ENCODE measurements at regions not wholly inside any gene's neighbourhood (a gene's known extent, or its start where the extent isn't known, plus 50 kb on each side); places are given as distances from the start of the nearest gene placed in this dataset.

- no peak for DNase-seq
Observed at GRCh38 chr4:84100071-84100470, 399.0 kb downstream of the NKX6-1 start.

GRCh38 chr4:84099599-84099998 lies 399.5 kb downstream of the NKX6-1 start:
- no peak for DNase-seq

GRCh38 chr4:84091266-84091665 lies 407.8 kb downstream of the NKX6-1 start:
- no peak for DNase-seq

GRCh38 chr4:84089652-84090437 lies 409.2 kb downstream of the NKX6-1 start:
- no peak for DNase-seq

- no peak for DNase-seq
Observed at GRCh38 chr4:84085986-84086385, 413.1 kb downstream of the NKX6-1 start.

GRCh38 chr4:84070289-84070688 lies 428.8 kb downstream of the NKX6-1 start:
- no peak for DNase-seq

GRCh38 chr4:84063619-84064018 lies 435.5 kb downstream of the NKX6-1 start:
- no peak for DNase-seq

GRCh38 chr4:84058201-84058600 lies 440.9 kb downstream of the NKX6-1 start:
- no peak for DNase-seq

- DNase-seq: no peak
Observed at GRCh38 chr4:84051639-84052038, 447.5 kb downstream of the NKX6-1 start.

- DNase-seq: no peak
Observed at GRCh38 chr4:84051089-84051488, 448.0 kb downstream of the NKX6-1 start.

GRCh38 chr4:84050015-84050414 lies 449.1 kb downstream of the NKX6-1 start:
- no peak for DNase-seq

GRCh38 chr4:84046551-84046950 lies 452.5 kb downstream of the NKX6-1 start:
- no peak for DNase-seq

GRCh38 chr4:84041426-84041825 lies 457.7 kb downstream of the NKX6-1 start:
- DNase-seq: no peak

GRCh38 chr4:84035568-84035967 lies 463.5 kb downstream of the NKX6-1 start:
- DNase-seq: no peak

GRCh38 chr4:84032372-84032771 lies 466.7 kb downstream of the NKX6-1 start:
- DNase-seq: no peak

- DNase-seq: no peak
Observed at GRCh38 chr4:84031401-84031800, 467.7 kb downstream of the NKX6-1 start.

- no peak for DNase-seq
Observed at GRCh38 chr4:84028340-84028739, 470.8 kb downstream of the NKX6-1 start.

GRCh38 chr4:84024405-84024804 lies 474.7 kb downstream of the NKX6-1 start:
- DNase-seq: no peak

GRCh38 chr4:84022564-84022963 lies 476.5 kb downstream of the NKX6-1 start:
- no peak for DNase-seq

- DNase-seq: no peak
Observed at GRCh38 chr4:84019626-84020025, 479.5 kb downstream of the NKX6-1 start.

GRCh38 chr4:84003046-84003445 lies 467.1 kb downstream of the GPAT3 start:
- no peak for DNase-seq

GRCh38 chr4:84001876-84002569 lies 466.1 kb downstream of the GPAT3 start:
- DNase-seq: no peak

- no peak for DNase-seq
Observed at GRCh38 chr4:83996254-83996653, 460.3 kb downstream of the GPAT3 start.

- no peak for DNase-seq
Observed at GRCh38 chr4:83993774-83994173, 457.9 kb downstream of the GPAT3 start.

- DNase-seq: no peak
Observed at GRCh38 chr4:83989835-83990234, 453.9 kb downstream of the GPAT3 start.
